Epithelial cell of proximal tubule (primary cell): ENCODE measurements at regions not wholly inside any gene's neighbourhood (a gene's known extent, or its start where the extent isn't known, plus 50 kb on each side); places are given as distances from the start of the nearest gene placed in this dataset.

Experiments
- DNase-seq: peaks from one replicate; pipeline ENCODE4 v3.0.0-alpha.2; 2011; ENCODE audit warnings: low read depth
- H3K4me3 ChIP-seq: 2 replicates; pipeline ENCODE4 v1.5.1; 2011; ENCODE audit warnings: low read depth, mild to moderate bottlenecking, low read length
- TF ChIP-seq, protein P1 (sequence below): conservative IDR thresholded peaks from 2 replicates; pipeline ENCODE4 v1.5.1; 2012; ENCODE audit warnings: low read depth, mild to moderate bottlenecking, low read length

DNA sequence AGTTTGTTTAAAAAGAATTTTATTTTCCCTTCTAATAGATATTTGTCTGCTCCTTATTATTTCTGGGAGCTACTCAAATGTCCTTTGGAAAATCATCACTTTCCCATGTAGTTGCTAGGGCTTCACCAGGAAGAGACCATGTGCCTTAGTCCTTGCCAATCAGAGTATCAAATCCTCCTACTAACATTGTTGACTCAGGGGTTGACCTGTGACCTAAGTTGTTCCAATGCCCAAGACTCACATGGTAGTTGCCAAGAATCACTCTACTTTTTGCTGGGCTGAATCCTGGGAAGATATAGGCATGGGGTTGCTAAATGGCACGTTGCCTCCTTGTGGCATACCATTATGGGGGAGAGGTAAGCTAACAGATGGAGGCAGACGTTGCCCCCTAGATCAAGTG is 58.2 kb upstream of the FOXD3 start:
- TF ChIP-seq, protein P1, sequence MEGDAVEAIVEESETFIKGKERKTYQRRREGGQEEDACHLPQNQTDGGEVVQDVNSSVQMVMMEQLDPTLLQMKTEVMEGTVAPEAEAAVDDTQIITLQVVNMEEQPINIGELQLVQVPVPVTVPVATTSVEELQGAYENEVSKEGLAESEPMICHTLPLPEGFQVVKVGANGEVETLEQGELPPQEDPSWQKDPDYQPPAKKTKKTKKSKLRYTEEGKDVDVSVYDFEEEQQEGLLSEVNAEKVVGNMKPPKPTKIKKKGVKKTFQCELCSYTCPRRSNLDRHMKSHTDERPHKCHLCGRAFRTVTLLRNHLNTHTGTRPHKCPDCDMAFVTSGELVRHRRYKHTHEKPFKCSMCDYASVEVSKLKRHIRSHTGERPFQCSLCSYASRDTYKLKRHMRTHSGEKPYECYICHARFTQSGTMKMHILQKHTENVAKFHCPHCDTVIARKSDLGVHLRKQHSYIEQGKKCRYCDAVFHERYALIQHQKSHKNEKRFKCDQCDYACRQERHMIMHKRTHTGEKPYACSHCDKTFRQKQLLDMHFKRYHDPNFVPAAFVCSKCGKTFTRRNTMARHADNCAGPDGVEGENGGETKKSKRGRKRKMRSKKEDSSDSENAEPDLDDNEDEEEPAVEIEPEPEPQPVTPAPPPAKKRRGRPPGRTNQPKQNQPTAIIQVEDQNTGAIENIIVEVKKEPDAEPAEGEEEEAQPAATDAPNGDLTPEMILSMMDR = no peak
- DNase-seq = peak; percentile 15
- no peak overlapping the region for H3K4me3 ChIP-seq

DNA sequence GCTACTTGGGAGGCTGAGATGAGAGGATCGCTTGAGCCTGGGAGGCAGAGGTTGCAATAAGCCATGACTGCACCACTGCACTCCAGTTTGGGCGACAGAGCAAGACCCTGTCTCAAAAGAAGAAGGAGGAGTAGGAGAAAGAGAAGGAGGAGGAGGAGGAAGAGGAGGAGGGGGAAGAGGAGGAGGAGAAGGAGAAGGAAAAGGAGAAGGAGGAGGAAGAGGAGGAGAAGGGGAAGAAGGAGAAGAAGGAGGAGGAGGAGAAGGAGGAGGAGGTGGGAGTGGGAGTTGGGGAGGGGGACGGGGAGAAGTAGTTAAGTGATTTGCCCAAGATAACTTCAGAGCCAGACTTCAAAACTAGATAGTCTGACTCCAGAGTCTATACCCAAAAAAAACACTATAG is 55.5 kb upstream of the FOXD3 start:
- DNase-seq = no peak
- TF ChIP-seq, protein P1 = no peak
- H3K4me3 ChIP-seq = no peak overlapping the region

DNA sequence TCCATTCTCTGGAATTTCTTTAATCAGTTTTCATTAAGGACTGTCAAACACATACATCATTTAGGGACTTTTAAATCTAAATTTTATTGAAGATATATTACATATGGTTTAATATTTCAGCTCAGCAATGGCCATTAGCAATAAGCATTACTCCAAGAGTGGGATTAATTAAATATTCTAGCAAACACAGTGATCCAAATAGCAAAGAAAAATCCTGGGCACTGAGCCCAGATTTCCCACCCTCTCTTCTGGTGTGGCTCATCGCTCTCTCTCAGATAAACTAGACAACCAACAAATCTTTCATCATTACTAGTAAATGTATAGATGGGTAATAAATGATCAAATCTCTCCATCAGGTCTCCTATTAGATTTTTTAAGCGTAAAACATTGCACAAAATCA is 53.5 kb upstream of the FOXD3 start:
- no peak overlapping the region for H3K4me3 ChIP-seq
- TF ChIP-seq, protein P1 = no peak
- DNase-seq = no peak

DNA sequence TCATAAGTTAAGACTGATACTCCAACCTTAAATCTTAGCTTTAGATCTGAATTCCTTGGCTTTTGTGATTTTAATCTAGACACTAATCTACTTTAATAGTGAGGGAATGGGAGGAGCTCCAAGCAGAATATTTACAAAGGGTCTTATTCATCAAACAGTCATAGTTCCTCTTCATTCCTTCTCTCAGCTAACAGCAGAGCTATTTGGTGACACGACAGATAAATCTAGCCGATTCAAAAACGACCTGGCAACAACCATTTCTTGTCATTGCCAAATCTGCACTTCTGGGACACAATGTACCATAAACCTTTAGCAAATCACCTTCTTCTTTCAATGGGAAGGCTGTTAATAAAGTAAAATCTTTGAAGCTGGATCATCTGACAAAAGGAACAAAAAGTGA is 52.8 kb upstream of the FOXD3 start:
- H3K4me3 ChIP-seq = no peak overlapping the region
- DNase-seq = no peak
- TF ChIP-seq, protein P1 = no peak
